Mesothelial cell of epicardium (in vitro differentiated cells): ENCODE measurements at regions not wholly inside any gene's neighbourhood (a gene's known extent, or its start where the extent isn't known, plus 50 kb on each side); places are given as distances from the start of the nearest gene placed in this dataset.

ENCODE experiments used
- DNase-seq, 2 experiments: peaks; one replicate each; pipeline ENCODE4 v3.0.0; 2021; ENCODE audit warnings: low spot score in 2 of 2; ENCODE audit not compliant: unreplicated experiment in 2 of 2
- H3K27ac Mint-ChIP-seq: 2 replicates; pipeline ENCODE4 v1.8.0; 2021; ENCODE audit warnings: mixed read lengths
- H3K27me3 Mint-ChIP-seq: 2 replicates; pipeline ENCODE4 v1.8.0; 2021; ENCODE audit warnings: low read depth, mixed read lengths
- H3K36me3 Mint-ChIP-seq: 2 replicates; pipeline ENCODE4 v1.8.0; 2021; ENCODE audit warnings: mixed read lengths
- H3K4me1 Mint-ChIP-seq: 2 replicates; pipeline ENCODE4 v1.8.0; 2021; ENCODE audit warnings: mixed read lengths
- H3K4me3 Mint-ChIP-seq: 2 replicates; pipeline ENCODE4 v1.8.0; 2021; ENCODE audit warnings: mild to moderate bottlenecking, moderate library complexity, mixed read lengths
- H3K9me3 Mint-ChIP-seq: 2 replicates; pipeline ENCODE4 v1.8.0; 2021; ENCODE audit warnings: mixed read lengths
- CTCF ChIP-seq: fragments of 200-600 bp; sonication (generic); IDR thresholded peaks from one replicate; pipeline ENCODE4 v1.5.0; 2021; ENCODE audit warnings: antibody characterized with exemption; ENCODE audit not compliant: unreplicated experiment

GRCh38 chr12:46108721-46109120 lies 118.3 kb upstream of the SCAF11 start:
- H3K4me1 Mint-ChIP-seq: no peaks in the 10 kb centered on the region
- H3K27ac Mint-ChIP-seq: no peak overlapping the region
- no peak for DNase-seq
- H3K9me3 Mint-ChIP-seq: peaks cover 21% of the 10 kb centered on the region
- no peaks in the 10 kb centered on the region for H3K27me3 Mint-ChIP-seq
- no peak overlapping the region for H3K4me3 Mint-ChIP-seq
- no peak for TF ChIP-seq CTCF
- peaks cover 5% of the 10 kb centered on the region for H3K36me3 Mint-ChIP-seq

- TF ChIP-seq CTCF: no peak
- no peak overlapping the region for H3K27ac Mint-ChIP-seq
- H3K36me3 Mint-ChIP-seq: peaks cover 5% of the 10 kb centered on the region
- H3K27me3 Mint-ChIP-seq: no peaks in the 10 kb centered on the region
- DNase-seq: no peak
- no peak overlapping the region for H3K4me3 Mint-ChIP-seq
- peaks cover 14% of the 10 kb centered on the region for H3K9me3 Mint-ChIP-seq
- no peaks in the 10 kb centered on the region for H3K4me1 Mint-ChIP-seq
These were observed 117.2 kb upstream of the SCAF11 start for GRCh38 chr12:46107591-46107990.

GRCh38 chr12:46105735-46106134 lies 115.4 kb upstream of the SCAF11 start:
- no peaks in the 10 kb centered on the region for H3K27me3 Mint-ChIP-seq
- no peak overlapping the region for H3K4me3 Mint-ChIP-seq
- H3K9me3 Mint-ChIP-seq: no peaks in the 10 kb centered on the region
- H3K27ac Mint-ChIP-seq: no peak overlapping the region
- no peak for DNase-seq
- H3K4me1 Mint-ChIP-seq: no peaks in the 10 kb centered on the region
- H3K36me3 Mint-ChIP-seq: no peaks in the 10 kb centered on the region
- TF ChIP-seq CTCF: no peak

- Mint-ChIP-seq H3K4me1 (no peaks in the 10 kb centered on the region), H3K27me3 (peaks cover under 1% of the 10 kb centered on the region), H3K36me3 (no peaks in the 10 kb centered on the region), H3K9me3 (no peaks in the 10 kb centered on the region), H3K27ac (no peak overlapping the region), H3K4me3 (no peak overlapping the region)
- no peak for TF ChIP-seq CTCF
- DNase-seq: no peak
These were observed 113.4 kb upstream of the SCAF11 start for GRCh38 chr12:46103559-46104383.

GRCh38 chr12:46101485-46101869 lies 111.1 kb upstream of the SCAF11 start:
- H3K27ac Mint-ChIP-seq: no peak overlapping the region
- peaks cover 4% of the 10 kb centered on the region for H3K27me3 Mint-ChIP-seq
- H3K4me1 Mint-ChIP-seq: no peaks in the 10 kb centered on the region
- no peak for DNase-seq
- peaks cover 12% of the 10 kb centered on the region for H3K9me3 Mint-ChIP-seq
- H3K4me3 Mint-ChIP-seq: no peak overlapping the region
- TF ChIP-seq CTCF: no peak
- no peaks in the 10 kb centered on the region for H3K36me3 Mint-ChIP-seq
